Chondrocyte (in vitro differentiated cells): ENCODE measurements at regions not wholly inside any gene's neighbourhood (a gene's known extent, or its start where the extent isn't known, plus 50 kb on each side); places are given as distances from the start of the nearest gene placed in this dataset.
"Not testable (repeated sequence)": the region's sequence is repeated elsewhere in the genome, so short reads cannot be mapped to it uniquely, and the experiment has no call there.

Experiments used
- DNase-seq: peaks from one replicate; pipeline ENCODE4 v3.0.0; 2021; ENCODE audit warnings: mixed read lengths, low spot score
- H3K27ac Mint-ChIP-seq: one replicate; pipeline ENCODE4 v1.8.0; 2021; ENCODE audit warnings: mild to moderate bottlenecking, moderate library complexity, mixed read lengths; ENCODE audit not compliant: unreplicated experiment
- H3K27me3 Mint-ChIP-seq: 2 replicates; pipeline ENCODE4 v1.8.0; 2021; ENCODE audit warnings: low read depth, mixed read lengths
- H3K36me3 Mint-ChIP-seq: 2 replicates; pipeline ENCODE4 v1.8.0; 2021; ENCODE audit warnings: low read depth, mixed read lengths
- H3K4me1 Mint-ChIP-seq: 2 replicates; pipeline ENCODE4 v1.8.0; 2021; ENCODE audit warnings: low read depth, mild to moderate bottlenecking, mixed read lengths
- H3K4me3 Mint-ChIP-seq: one replicate; pipeline ENCODE4 v1.8.0; 2021; ENCODE audit warnings: mild to moderate bottlenecking, moderate library complexity, mixed read lengths; ENCODE audit not compliant: unreplicated experiment
- H3K9me3 Mint-ChIP-seq: 2 replicates; pipeline ENCODE4 v1.8.0; 2021; ENCODE audit warnings: low read depth, mixed read lengths
- TF ChIP-seq, protein P1 (sequence below): fragments of 200-600 bp; sonication (generic); IDR thresholded peaks from 2 replicates; pipeline ENCODE4 v1.5.0; 2021; ENCODE audit warnings: antibody characterized with exemption, mild to moderate bottlenecking, moderate library complexity

DNA sequence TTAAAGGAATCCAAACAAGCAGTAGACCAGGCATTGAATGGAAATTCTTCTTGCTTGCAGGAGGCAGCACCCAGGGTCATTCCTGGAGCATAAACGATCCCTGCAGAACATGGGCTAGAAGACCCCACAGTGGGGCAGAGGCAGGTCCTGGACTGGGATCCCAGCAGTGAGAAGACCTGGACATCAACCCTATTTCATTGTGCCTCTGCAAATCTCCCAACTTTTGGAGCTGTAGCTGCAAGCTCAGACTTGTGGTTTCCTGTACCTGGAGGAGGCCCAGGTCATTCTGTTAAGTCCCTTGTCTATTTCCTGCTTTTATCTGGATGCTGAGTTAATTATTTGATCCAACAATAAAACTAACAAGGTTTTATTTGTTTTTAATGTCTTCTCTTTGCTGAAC is 61.7 kb downstream of the CALM1 start:
- Mint-ChIP-seq H3K4me1 (peaks cover 6% of the 10 kb centered on the region), H3K36me3 (no peaks in the 10 kb centered on the region), H3K4me3 (no peak overlapping the region), H3K27ac (no peak overlapping the region), H3K27me3 (peaks cover 29% of the 10 kb centered on the region), H3K9me3 (no peaks in the 10 kb centered on the region)
- DNase-seq, result no peak
- TF ChIP-seq, protein P1, sequence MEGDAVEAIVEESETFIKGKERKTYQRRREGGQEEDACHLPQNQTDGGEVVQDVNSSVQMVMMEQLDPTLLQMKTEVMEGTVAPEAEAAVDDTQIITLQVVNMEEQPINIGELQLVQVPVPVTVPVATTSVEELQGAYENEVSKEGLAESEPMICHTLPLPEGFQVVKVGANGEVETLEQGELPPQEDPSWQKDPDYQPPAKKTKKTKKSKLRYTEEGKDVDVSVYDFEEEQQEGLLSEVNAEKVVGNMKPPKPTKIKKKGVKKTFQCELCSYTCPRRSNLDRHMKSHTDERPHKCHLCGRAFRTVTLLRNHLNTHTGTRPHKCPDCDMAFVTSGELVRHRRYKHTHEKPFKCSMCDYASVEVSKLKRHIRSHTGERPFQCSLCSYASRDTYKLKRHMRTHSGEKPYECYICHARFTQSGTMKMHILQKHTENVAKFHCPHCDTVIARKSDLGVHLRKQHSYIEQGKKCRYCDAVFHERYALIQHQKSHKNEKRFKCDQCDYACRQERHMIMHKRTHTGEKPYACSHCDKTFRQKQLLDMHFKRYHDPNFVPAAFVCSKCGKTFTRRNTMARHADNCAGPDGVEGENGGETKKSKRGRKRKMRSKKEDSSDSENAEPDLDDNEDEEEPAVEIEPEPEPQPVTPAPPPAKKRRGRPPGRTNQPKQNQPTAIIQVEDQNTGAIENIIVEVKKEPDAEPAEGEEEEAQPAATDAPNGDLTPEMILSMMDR, result no peak

GRCh38 chr14:90460136-90460535 is 63.3 kb downstream of the CALM1 start:
- DNase-seq, result no peak
- Mint-ChIP-seq H3K4me3 (no peak overlapping the region), H3K36me3 (no peaks in the 10 kb centered on the region), H3K4me1 (no peaks in the 10 kb centered on the region), H3K27ac (no peak overlapping the region), H3K9me3 (no peaks in the 10 kb centered on the region), H3K27me3 (peaks cover 39% of the 10 kb centered on the region)
- TF ChIP-seq, protein P1, result no peak

- H3K27ac Mint-ChIP-seq, result no peak overlapping the region
- no peak overlapping the region for H3K4me3 Mint-ChIP-seq
- H3K27me3 Mint-ChIP-seq, result peaks cover 30% of the 10 kb centered on the region
- H3K36me3 Mint-ChIP-seq, result no peaks in the 10 kb centered on the region
- H3K9me3 Mint-ChIP-seq, result no peaks in the 10 kb centered on the region
- no peaks in the 10 kb centered on the region for H3K4me1 Mint-ChIP-seq
- DNase-seq, result no peak
- TF ChIP-seq, protein P1, result peak; percentile 7
These were observed 64.6 kb downstream of the CALM1 start for GRCh38 chr14:90461425-90461824.

DNA sequence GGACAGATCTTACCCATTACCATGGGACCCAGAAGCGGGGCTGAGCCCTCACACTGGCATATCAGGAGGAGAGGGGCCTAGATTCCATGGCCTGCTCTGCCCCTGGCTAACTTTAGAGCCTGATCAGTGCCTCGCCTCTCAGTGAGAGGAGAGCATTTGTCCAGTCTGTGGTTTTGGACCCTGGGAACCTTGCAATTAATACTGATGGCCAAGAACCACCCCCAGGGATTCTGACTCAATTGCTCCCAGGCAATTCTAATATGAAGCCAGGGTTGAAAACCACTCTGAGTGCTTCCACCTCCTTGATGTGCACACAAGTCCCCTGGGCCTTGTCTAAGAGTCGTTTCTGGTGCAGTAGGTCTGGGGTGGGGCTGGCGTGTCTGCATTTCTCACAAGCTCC is 67.7 kb downstream of the CALM1 start:
- H3K4me3 Mint-ChIP-seq, result no peak overlapping the region
- no peaks in the 10 kb centered on the region for H3K36me3 Mint-ChIP-seq
- H3K27ac Mint-ChIP-seq, result no peak overlapping the region
- no peaks in the 10 kb centered on the region for H3K4me1 Mint-ChIP-seq
- TF ChIP-seq, protein P1, result no peak
- peaks cover 42% of the 10 kb centered on the region for H3K27me3 Mint-ChIP-seq
- DNase-seq, result no peak
- peaks cover 17% of the 10 kb centered on the region for H3K9me3 Mint-ChIP-seq

- no peaks in the 10 kb centered on the region for H3K4me1 Mint-ChIP-seq
- peaks cover 1% of the 10 kb centered on the region for H3K36me3 Mint-ChIP-seq
- peaks cover 28% of the 10 kb centered on the region for H3K9me3 Mint-ChIP-seq
- no peak for DNase-seq
- H3K4me3 Mint-ChIP-seq, result no peak overlapping the region
- H3K27me3 Mint-ChIP-seq, result peaks cover 43% of the 10 kb centered on the region
- TF ChIP-seq, protein P1, result no peak
- no peak overlapping the region for H3K27ac Mint-ChIP-seq
These were observed 70.7 kb downstream of the CALM1 start for GRCh38 chr14:90467501-90467900.

DNA sequence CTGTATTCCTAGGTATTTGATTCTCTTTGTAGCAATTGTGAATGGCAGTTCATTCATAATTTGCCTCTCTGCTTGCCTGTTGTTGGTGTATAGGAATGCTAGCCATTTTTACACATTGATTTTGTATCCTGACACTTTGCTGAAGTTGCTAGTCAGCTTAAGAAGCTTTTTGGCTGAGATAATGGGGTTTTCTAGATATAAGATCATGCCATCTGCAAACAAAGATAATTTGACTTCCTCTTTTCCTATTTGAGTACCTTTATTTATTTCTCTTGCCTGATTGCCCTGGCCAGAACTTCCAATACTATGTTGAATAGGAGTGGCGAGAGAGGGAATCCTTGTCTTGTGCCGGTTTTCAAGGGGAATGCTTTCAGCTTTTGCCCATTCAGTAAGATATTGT is 72.6 kb downstream of the CALM1 start:
- H3K27ac Mint-ChIP-seq, H3K4me3 Mint-ChIP-seq, DNase-seq, H3K36me3 Mint-ChIP-seq, H3K4me1 Mint-ChIP-seq: not testable (repeated sequence)
- Mint-ChIP-seq H3K9me3 (peaks cover 32% of the 10 kb centered on the region), H3K27me3 (peaks cover 32% of the 10 kb centered on the region)
